Stimulated activated CD8-positive, alpha-beta memory T cell treated with anti-CD3 and anti-CD28 coated beads, Interleukin-15, amount 100 ng/mL, for 4 hours (primary cell): ENCODE measurements at regions not wholly inside any gene's neighbourhood (a gene's known extent, or its start where the extent isn't known, plus 50 kb on each side); places are given as distances from the start of the nearest gene placed in this dataset.

Experiments used
- DNase-seq, 2 donors: peaks; one replicate each; pipeline ENCODE4 v3.0.0-alpha.2; 2020; ENCODE audit warnings: low read depth in 2 of 2

GRCh38 chr1:29875557-29876028 is 639.3 kb downstream of the PTPRU start:
- no peak for DNase-seq

GRCh38 chr1:29870621-29871020 is 634.3 kb downstream of the PTPRU start:
- no peak for DNase-seq

DNA sequence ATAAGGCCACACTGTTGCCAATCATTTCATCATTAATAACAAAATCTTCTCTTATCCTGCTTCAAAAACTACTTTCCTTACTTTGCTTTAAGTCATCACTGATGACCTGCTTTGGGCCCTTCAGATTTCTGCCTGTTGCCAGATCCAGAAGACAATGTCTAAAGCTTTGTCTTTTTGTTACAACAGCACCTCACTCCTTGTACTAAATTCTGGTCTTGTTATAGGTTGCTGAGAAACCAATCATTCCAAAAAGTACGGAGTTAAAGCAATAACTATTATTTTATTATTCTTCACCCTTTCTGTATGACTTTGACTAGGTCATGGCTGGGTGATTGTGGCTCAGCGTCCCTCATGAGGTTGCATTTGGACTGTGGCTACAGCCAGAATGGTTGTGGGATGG is 633.5 kb downstream of the PTPRU start:
- DNase-seq: no peak

- no peak for DNase-seq
Observed at GRCh38 chr1:29868944-29869343, 632.6 kb downstream of the PTPRU start.

DNA sequence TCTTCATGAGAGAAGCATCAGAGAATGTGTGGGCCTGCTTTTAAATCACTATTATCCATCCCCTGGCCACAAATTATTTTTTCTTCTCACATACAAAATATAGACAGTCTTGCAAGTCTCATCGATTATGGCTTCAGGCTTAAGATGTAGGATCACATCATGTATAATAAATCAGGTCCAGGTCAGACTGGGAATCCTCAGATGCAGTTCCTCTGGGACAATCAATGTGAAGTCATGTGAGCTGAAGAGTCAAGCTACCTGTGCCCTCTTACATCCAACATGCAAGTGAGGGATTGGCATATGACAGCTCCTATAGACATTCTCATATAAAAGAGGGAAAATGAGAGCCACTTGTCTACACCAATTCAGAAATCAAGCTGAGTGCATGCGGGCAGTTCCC is 631.8 kb downstream of the PTPRU start:
- DNase-seq: no peak

GRCh38 chr1:29865051-29865450 is 628.7 kb downstream of the PTPRU start:
- DNase-seq: no peak

DNA sequence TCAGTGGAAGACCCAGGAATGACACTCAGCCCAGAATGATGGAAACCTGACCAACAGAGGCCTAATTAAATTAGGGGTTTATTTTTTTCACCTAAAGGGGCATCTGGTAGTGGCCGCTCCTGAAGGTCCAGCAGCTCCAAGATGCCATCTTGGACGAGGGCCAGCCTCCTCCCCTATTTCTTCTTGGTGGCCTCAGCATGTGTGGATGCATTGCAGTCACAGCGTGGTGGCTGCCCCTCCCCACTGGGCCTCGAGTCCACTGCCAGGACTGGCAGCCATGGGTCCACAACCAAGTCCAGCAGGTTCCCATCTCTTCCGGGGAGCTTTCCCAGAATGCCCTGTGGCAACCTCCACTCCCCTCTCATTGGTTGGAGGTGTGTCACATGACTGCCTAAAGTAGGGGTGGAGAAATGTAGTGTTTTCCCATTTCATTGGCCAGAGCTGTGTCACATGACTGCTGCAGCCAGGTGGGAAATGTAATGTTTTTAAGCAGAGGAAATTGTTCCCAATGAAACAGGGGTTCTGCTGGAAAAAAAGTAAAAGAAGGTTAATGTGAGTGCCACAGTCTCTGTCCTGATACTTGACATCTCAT is 628.2 kb downstream of the PTPRU start:
- DNase-seq: no peak

GRCh38 chr1:29861922-29862321 is 625.6 kb downstream of the PTPRU start:
- DNase-seq: no peak

- DNase-seq: no peak
Observed at GRCh38 chr1:29861446-29861845, 625.1 kb downstream of the PTPRU start.

- DNase-seq: no peak
Observed at GRCh38 chr1:29860681-29861080, 624.4 kb downstream of the PTPRU start.

DNA sequence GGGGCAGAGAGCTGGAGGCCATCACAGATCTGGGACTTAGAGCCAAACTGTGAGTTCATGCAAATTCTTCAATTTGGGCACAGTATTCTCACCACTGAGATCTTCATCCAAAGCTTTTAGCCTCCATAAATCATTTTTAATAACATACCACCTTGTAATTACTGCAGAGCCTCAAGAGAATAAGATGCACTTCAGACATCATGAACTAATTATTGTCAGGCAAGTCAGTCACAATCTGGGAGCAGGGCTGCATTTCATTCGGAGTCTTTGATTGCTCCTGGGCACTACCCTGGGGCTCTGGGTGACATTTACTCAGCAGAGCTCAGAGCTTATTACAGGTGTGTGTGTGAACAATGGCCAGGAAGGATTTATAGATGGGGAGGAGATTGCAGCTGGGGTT is 623.7 kb downstream of the PTPRU start:
- DNase-seq: no peak

- DNase-seq: no peak
Observed at GRCh38 chr1:29859126-29859525, 622.8 kb downstream of the PTPRU start.

DNA sequence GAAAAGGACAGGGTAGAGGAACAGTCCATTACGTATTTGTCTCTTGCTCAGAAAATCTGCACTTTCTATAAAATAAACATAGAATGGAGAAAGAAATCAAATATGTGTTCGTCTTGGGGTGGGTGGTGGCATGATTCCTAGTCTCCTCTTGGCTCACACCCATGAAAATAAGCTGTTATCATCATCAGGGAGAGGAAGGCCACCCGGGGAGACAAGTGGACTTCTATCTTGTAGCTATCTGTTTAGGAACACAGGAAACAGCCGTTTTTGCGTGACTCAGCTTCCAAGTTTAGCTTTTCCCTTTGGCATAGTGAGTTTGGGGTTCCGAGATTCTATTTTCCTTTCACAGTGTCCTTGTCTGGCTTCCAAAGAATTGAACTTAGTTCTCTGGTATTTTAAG is 622.3 kb downstream of the PTPRU start:
- DNase-seq: no peak

DNA sequence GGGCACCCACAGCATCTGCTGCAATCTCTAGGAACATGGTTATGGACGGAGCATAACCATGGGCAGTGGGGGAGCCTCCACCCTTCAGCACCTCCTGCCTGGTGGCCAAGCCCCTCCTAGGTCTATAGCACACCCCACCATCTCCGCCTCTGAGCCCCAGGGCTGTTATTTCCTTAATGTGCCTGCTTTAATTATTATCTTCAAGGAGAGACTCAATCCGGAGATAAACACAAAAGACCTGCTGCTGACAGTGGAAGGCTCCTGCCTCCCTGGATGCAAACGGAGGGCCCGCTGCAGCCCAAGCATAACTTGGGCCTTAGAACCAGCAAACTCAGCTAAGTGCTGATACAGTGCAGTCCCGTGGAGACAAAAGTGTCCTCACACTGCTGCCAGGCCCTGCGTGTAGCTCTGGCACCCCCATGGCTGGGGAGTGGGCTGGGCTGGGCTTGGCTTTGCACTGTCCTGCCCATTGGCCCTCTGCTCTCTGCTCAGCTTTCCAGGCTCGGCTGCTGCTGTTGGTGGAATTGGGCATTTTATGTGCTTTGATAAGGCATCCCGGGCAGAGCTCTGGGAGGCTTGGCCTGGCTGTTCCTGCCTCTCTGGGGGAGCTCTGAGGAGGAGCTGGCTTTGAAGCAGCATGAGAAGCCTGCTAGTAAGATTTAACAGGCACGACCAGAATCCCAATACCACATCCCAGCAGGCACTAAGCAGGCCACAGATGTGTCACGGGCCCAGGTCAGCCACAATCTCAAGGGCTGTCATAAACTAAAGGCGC is 620.2 kb downstream of the PTPRU start:
- no peak for DNase-seq

DNA sequence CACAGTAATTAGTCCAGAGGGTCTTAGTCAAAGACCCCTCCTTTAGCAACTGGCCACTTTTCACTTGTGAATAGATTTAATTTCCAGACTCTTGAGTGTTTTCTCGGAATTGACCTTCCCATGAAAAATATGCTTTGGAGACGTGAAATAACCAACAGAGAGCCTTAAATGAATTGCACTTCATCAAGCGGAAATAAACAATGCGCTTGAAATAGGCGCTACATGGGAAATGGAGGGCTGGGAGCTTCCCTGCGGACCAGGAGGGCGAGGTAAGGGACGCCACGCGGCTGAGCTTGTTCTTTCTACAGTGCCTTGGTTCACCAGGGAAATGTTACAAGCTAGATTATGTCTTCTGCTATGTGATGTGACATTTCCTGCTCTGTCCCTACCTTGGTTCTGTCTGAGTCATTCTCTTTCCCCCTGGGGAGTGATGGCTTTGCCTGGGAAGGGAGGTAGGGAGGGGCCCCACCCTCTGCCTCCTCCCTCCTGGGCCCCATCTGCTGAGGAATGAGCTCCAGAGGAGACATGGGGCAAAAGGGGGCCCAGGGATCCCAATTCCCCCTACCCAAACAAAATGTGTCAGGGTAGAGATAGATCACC is 619.3 kb downstream of the PTPRU start:
- no peak for DNase-seq

DNA sequence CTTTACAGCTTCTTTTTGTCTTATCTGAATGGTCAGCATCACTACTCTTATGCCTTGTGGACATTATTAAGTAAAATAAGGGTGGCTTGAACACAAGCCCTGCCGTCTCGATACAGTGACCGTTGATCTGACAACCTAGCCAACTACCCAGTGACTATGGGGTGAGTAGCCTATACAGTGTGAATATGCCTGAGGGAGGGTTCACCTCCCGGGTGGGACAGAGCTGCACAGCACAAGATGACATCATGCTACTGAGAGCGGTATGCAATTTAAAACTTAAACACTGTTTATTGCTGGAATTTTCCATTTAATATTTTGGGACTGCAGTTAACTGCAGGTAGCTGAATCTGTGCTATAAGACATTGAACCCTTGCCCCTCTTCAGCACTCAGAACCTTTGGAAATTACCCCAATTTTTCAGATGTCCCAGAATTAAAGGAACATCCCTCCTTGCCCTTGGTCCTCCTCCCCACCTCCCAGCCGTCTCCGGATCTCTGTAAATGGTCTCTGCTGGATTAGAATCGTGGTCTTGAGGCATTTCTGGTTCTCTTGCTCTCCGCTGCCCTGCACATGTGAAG is 618.5 kb downstream of the PTPRU start:
- no peak for DNase-seq

- DNase-seq: no peak
Observed at GRCh38 chr1:29853716-29854330, 617.5 kb downstream of the PTPRU start.

- DNase-seq: no peak
Observed at GRCh38 chr1:29852248-29852647, 615.9 kb downstream of the PTPRU start.

DNA sequence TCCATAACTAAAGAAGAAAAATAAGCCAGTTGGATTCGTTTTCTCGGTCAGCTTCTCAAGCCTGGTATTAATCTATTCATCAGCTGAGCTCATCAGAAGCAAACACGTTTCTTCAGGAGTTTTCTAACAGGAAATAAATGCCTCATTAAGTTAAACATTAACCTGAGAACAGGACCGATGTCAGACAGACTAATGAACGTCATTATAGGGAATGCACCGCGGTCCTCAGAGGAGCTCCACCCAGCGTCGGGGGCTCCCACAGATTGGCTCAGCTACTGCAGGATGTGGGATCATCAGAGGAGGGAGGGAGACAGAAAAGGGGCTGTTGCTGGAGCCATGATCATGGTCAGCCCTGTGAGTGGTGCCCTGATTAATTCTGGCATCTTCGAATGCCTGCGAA is 615.4 kb downstream of the PTPRU start:
- DNase-seq: no peak

GRCh38 chr1:29849991-29850757 is 613.9 kb downstream of the PTPRU start:
- DNase-seq: no peak

DNA sequence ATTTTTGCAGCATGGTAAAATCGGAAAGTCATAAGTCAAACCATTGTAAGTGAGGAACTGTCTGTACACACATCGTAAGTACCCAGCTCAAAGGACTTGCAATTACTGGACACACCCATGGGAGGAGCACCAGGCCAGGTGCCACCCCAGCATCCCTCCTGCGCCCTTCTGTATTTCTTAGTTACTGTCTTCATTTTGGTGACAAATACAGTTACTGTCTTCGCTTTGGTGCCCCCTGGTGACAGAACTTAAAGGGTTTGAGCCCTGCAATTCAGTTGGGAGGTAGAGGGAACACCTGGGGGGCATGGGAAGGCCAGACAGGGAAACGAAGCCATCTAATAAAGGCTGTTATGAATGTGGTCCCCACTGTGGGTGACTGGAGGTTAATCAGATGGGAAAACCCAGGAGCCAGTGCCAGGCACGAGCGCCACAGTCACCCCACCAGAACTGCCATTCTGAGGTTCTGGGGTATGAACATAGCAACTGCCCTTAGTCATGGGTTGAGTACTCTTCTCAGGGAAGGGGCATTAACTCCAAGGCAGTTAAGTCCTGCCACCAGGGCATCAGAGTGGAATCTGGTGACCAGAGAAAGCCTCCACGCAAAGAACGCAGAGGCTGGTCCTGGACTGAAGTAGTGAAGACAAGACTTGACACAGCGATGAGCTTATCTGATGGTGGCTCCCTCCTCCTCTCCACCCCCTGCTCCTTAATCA is 612.9 kb downstream of the PTPRU start:
- no peak for DNase-seq
